WERI-Rb-1 (cell line): ENCODE measurements at regions not wholly inside any gene's neighbourhood (a gene's known extent, or its start where the extent isn't known, plus 50 kb on each side); places are given as distances from the start of the nearest gene placed in this dataset.
A peak's percentile ranks its signal among the peaks of the same experiment; 100 is the strongest.

Source experiments
- DNase-seq: peaks from one replicate; pipeline ENCODE4 v3.0.0-alpha.2; 2020
- H3K27ac ChIP-seq: fragments of 250-450 bp; sonication (Bioruptor Pico); 2 replicates; pipeline ENCODE4 v1.5.1; 2020; ENCODE audit warnings: mild to moderate bottlenecking, moderate library complexity
- H3K27me3 ChIP-seq: fragments of 250-450 bp; sonication (Bioruptor Pico); 2 replicates; pipeline ENCODE4 v1.5.1; 2021; ENCODE audit warnings: mild to moderate bottlenecking, low read depth, moderate library complexity; ENCODE audit not compliant: insufficient read depth, severe bottlenecking
- H3K36me3 ChIP-seq: fragments of 250-450 bp; sonication (Bioruptor Pico); 2 replicates; pipeline ENCODE4 v1.5.1; 2020; ENCODE audit warnings: mild to moderate bottlenecking, moderate library complexity
- H3K4me3 ChIP-seq: 2 replicates; pipeline ENCODE4 v1.5.1; 2011; ENCODE audit warnings: low read depth, mild to moderate bottlenecking, control low read depth, low read length
- H3K9me3 ChIP-seq: fragments of 250-450 bp; sonication (Bioruptor Pico); 2 replicates; pipeline ENCODE4 v1.5.1; 2021; ENCODE audit warnings: mild to moderate bottlenecking, moderate library complexity; ENCODE audit not compliant: severe bottlenecking
- TF ChIP-seq, protein P1 (sequence below): IDR thresholded peaks from 2 replicates; pipeline ENCODE4 v1.5.1; 2011; ENCODE audit warnings: low read depth, mild to moderate bottlenecking, control low read depth, inconsistent platforms, low read length

GRCh38 chr1:98058676-98059075, 137.8 kb upstream of the DPYD start:
- Histone ChIP-seq H3K36me3 (no peaks in the 10 kb centered on the region), H3K4me3 (no peak overlapping the region), H3K9me3 (no peaks in the 10 kb centered on the region), H3K27me3 (no peaks in the 10 kb centered on the region), H3K27ac (no peak overlapping the region)
- DNase-seq: no peak
- TF ChIP-seq, protein P1, sequence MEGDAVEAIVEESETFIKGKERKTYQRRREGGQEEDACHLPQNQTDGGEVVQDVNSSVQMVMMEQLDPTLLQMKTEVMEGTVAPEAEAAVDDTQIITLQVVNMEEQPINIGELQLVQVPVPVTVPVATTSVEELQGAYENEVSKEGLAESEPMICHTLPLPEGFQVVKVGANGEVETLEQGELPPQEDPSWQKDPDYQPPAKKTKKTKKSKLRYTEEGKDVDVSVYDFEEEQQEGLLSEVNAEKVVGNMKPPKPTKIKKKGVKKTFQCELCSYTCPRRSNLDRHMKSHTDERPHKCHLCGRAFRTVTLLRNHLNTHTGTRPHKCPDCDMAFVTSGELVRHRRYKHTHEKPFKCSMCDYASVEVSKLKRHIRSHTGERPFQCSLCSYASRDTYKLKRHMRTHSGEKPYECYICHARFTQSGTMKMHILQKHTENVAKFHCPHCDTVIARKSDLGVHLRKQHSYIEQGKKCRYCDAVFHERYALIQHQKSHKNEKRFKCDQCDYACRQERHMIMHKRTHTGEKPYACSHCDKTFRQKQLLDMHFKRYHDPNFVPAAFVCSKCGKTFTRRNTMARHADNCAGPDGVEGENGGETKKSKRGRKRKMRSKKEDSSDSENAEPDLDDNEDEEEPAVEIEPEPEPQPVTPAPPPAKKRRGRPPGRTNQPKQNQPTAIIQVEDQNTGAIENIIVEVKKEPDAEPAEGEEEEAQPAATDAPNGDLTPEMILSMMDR: no peak

GRCh38 chr1:98057236-98057910, 136.5 kb upstream of the DPYD start:
- no peaks in the 10 kb centered on the region for H3K9me3 ChIP-seq
- H3K27me3 ChIP-seq: peaks cover 3% of the 10 kb centered on the region
- no peaks in the 10 kb centered on the region for H3K36me3 ChIP-seq
- no peak overlapping the region for H3K4me3 ChIP-seq
- DNase-seq: no peak
- no peak overlapping the region for H3K27ac ChIP-seq
- TF ChIP-seq, protein P1: no peak

- no peak for DNase-seq
Measured at GRCh38 chr1:98056781-98057180, 135.9 kb upstream of the DPYD start.

GRCh38 chr1:98055457-98055856, 134.6 kb upstream of the DPYD start:
- no peaks in the 10 kb centered on the region for H3K9me3 ChIP-seq
- no peaks in the 10 kb centered on the region for H3K36me3 ChIP-seq
- no peak overlapping the region for H3K4me3 ChIP-seq
- TF ChIP-seq, protein P1: no peak
- H3K27ac ChIP-seq: no peak overlapping the region
- no peak for DNase-seq
- H3K27me3 ChIP-seq: peaks cover 3% of the 10 kb centered on the region

More at GRCh38 chr1:98056781-98057180, 135.9 kb upstream of the DPYD start:
- Histone ChIP-seq H3K4me3 (no peak overlapping the region), H3K27ac (no peak overlapping the region), H3K27me3 (peaks cover 3% of the 10 kb centered on the region), H3K36me3 (no peaks in the 10 kb centered on the region), H3K9me3 (no peaks in the 10 kb centered on the region)
- TF ChIP-seq, protein P1: no peak

GRCh38 chr1:98054786-98055185, 134.0 kb upstream of the DPYD start:
- no peak overlapping the region for H3K27ac ChIP-seq
- DNase-seq: no peak
- no peaks in the 10 kb centered on the region for H3K9me3 ChIP-seq
- TF ChIP-seq, protein P1: no peak
- no peak overlapping the region; the same call in 1 of the 2 replicates for H3K4me3 ChIP-seq
- peaks cover 3% of the 10 kb centered on the region for H3K27me3 ChIP-seq
- no peaks in the 10 kb centered on the region for H3K36me3 ChIP-seq

- peaks cover 3% of the 10 kb centered on the region for H3K27me3 ChIP-seq
- no peak overlapping the region for H3K27ac ChIP-seq
- H3K4me3 ChIP-seq: peak overlapping the region; percentile 85
Measured at GRCh38 chr1:98054367-98054701, 133.5 kb upstream of the DPYD start.

More at GRCh38 chr1:98054367-98054701, 133.5 kb upstream of the DPYD start:
- Histone ChIP-seq H3K9me3 (no peaks in the 10 kb centered on the region), H3K36me3 (no peaks in the 10 kb centered on the region)
- TF ChIP-seq, protein P1: no peak
- DNase-seq: no peak
